Caco-2 (cell line): ENCODE measurements at regions not wholly inside any gene's neighbourhood (a gene's known extent, or its start where the extent isn't known, plus 50 kb on each side); places are given as distances from the start of the nearest gene placed in this dataset.

Source experiments
- BruUV-seq: library from RNA; stranded (reverse); fragments of 400-500 nt; replicated peaks from 2 replicates; lab custom pipeline; 2021; lab: Mats Ljungman, UMichigan
- CTCF ChIA-PET: fragments of 300-600 bp; sonication (Branson Sonifier 250); formaldehyde crosslinking; loops from one replicate; lab custom pipeline; 2022; ENCODE audit warnings: antibody characterized with exemption; lab: Charles Lee
- POLR2A ChIA-PET: fragments of 300-600 bp; sonication (Branson Sonifier 250); formaldehyde crosslinking; loops from one replicate; lab custom pipeline; 2022; ENCODE audit warnings: antibody characterized with exemption; lab: Charles Lee
- DNase-seq, 2 experiments: peaks; one replicate each; pipeline versions ENCODE4 v3.0.0 to v3.0.0-alpha.2; 2020 to 2022
- H3K27me3 ChIP-seq: replicated peaks from 2 replicates; pipeline ENCODE4 v1.6.0; 2011; ENCODE audit warnings: low read length; ENCODE audit not compliant: control insufficient read depth, insufficient read depth
- H3K36me3 ChIP-seq: 2 replicates; pipeline ENCODE4 v1.5.1; 2011; ENCODE audit warnings: low read length; ENCODE audit not compliant: control insufficient read depth, insufficient read depth
- H3K4me1 ChIP-seq: fragments of 250-450 bp; sonication (Bioruptor Pico); 2 replicates; pipeline ENCODE4 v1.5.1; 2020; ENCODE audit warnings: mild to moderate bottlenecking
- H3K4me3 ChIP-seq: 2 replicates; pipeline ENCODE4 v1.5.1; 2011; ENCODE audit warnings: low read depth, mild to moderate bottlenecking, control low read depth, low read length
- H3K9me3 ChIP-seq: fragments of 250-450 bp; sonication (Bioruptor Pico); 2 replicates; pipeline ENCODE4 v1.5.1; 2020; ENCODE audit warnings: mild to moderate bottlenecking, moderate library complexity
- H3K27ac Mint-ChIP-seq: one replicate; pipeline ENCODE4 v1.8.0; 2022; ENCODE audit warnings: mixed read lengths; ENCODE audit not compliant: unreplicated experiment
- H3K27me3 Mint-ChIP-seq: one replicate; pipeline ENCODE4 v1.8.0; 2022; ENCODE audit warnings: mixed read lengths; ENCODE audit not compliant: insufficient read depth, unreplicated experiment
- H3K36me3 Mint-ChIP-seq: one replicate; pipeline ENCODE4 v1.8.0; 2022; ENCODE audit warnings: mild to moderate bottlenecking, mixed read lengths; ENCODE audit not compliant: insufficient read depth, unreplicated experiment
- H3K4me1 Mint-ChIP-seq: one replicate; pipeline ENCODE4 v1.8.0; 2022; ENCODE audit warnings: low read depth, mixed read lengths; ENCODE audit not compliant: unreplicated experiment
- H3K4me3 Mint-ChIP-seq: one replicate; pipeline ENCODE4 v1.8.0; 2022; ENCODE audit warnings: mild to moderate bottlenecking, moderate library complexity, mixed read lengths; ENCODE audit not compliant: unreplicated experiment
- H3K9me3 Mint-ChIP-seq: one replicate; pipeline ENCODE4 v1.8.0; 2022; ENCODE audit warnings: mixed read lengths; ENCODE audit not compliant: unreplicated experiment
- intact Hi-C: fragments of 100-400 bp; cut with micrococcal nuclease; formaldehyde crosslinking; loops from one replicate; pipeline ENCODE4 v1.10.0; 2022; ENCODE audit not compliant: unreplicated experiment
- TF ChIP-seq, protein P1 (sequence below), 2 experiments: fragments of 200-600 bp in 1 of 2; IDR thresholded peaks; 1 replicate in 1 of 2; 2 replicates in 1 of 2; pipeline versions ENCODE4 v1.5.1 to v1.8.0; 2011 to 2022; ENCODE audit warnings: antibody characterized with exemption in 1 of 2, control low read depth in 1 of 2, inconsistent platforms in 1 of 2, low read depth in 1 of 2, low read length in 1 of 2, mild to moderate bottlenecking in 1 of 2, moderate library complexity in 1 of 2; ENCODE audit not compliant: insufficient read depth in 1 of 2, severe bottlenecking in 1 of 2, unreplicated experiment in 1 of 2

DNA sequence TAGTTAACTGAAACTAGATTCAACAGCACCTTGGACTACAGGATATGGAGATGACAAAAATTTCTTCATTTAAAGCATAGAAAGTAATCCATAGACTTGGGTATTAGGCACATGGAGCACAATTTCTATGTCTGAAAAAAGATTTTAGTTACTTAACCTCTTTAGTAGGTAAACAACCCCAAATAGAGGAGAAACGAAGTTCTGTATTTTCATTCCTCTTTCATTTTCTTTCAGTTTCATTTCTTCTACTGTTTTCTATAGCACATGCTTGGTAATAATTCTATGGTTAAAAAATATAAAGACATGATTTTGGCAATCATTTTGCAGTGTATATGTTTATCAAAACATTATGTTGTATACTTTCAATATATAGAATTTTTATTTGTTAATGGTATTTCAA, 99.5 kb downstream of the CASP12 start:
- TF ChIP-seq, protein P1, sequence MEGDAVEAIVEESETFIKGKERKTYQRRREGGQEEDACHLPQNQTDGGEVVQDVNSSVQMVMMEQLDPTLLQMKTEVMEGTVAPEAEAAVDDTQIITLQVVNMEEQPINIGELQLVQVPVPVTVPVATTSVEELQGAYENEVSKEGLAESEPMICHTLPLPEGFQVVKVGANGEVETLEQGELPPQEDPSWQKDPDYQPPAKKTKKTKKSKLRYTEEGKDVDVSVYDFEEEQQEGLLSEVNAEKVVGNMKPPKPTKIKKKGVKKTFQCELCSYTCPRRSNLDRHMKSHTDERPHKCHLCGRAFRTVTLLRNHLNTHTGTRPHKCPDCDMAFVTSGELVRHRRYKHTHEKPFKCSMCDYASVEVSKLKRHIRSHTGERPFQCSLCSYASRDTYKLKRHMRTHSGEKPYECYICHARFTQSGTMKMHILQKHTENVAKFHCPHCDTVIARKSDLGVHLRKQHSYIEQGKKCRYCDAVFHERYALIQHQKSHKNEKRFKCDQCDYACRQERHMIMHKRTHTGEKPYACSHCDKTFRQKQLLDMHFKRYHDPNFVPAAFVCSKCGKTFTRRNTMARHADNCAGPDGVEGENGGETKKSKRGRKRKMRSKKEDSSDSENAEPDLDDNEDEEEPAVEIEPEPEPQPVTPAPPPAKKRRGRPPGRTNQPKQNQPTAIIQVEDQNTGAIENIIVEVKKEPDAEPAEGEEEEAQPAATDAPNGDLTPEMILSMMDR (IDR thresholded peaks at IDR 0.05; ENCODE audit: insufficient read depth in 1 of 2, low read depth in 1 of 2, low read length in 1 of 2, severe bottlenecking in 1 of 2, unreplicated experiment in 1 of 2) = no peak
- H3K9me3 ChIP-seq = 0 out of 2 replicates have a peak, but pooled peaks cover 8% of the 10 kb centered on the region
- no peaks in the 10 kb centered on the region for H3K4me1 ChIP-seq
- Mint-ChIP-seq H3K27me3 (no peaks in the 10 kb centered on the region), H3K4me3 (no peak overlapping the region), H3K27ac (no peak overlapping the region), H3K4me1 (peaks cover 6% of the 10 kb centered on the region), H3K36me3 (no peaks in the 10 kb centered on the region), H3K9me3 (peaks cover 9% of the 10 kb centered on the region)
- POLR2A ChIA-PET = no interaction called here
- CTCF ChIA-PET = no interaction called here
- H3K4me3 ChIP-seq = no peak overlapping the region
- H3K27me3 ChIP-seq = no peaks in the 10 kb centered on the region
- BruUV-seq = no TSS peak
- intact Hi-C loops = no loop called here
- no peak for DNase-seq
- no peaks in the 10 kb centered on the region for H3K36me3 ChIP-seq

DNA sequence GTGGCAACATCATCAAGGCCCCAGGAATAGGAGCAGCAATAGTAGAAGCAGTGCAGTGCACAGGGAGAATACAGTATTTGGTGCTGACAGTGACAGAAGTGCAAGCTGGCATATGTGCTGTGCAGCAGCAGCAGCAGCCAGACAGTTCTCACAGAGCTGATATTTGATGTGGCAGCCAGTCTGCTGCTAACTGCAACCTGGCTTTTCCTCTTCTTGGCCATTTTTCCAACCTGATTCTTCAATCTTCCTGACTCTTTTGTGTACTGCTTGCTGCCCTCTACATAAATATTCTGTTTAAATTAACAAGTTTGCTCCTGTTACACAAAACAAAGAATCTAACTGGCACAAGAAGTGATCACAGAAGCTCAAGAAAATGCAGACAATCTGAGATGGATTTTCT, 102.0 kb downstream of the CASP12 start:
- 0 out of 2 replicates have a peak, but pooled peaks cover 8% of the 10 kb centered on the region for H3K9me3 ChIP-seq
- CTCF ChIA-PET = no interaction called here
- H3K36me3 ChIP-seq = no peaks in the 10 kb centered on the region
- Mint-ChIP-seq H3K4me1 (peaks cover 6% of the 10 kb centered on the region), H3K9me3 (peaks cover 9% of the 10 kb centered on the region), H3K36me3 (no peaks in the 10 kb centered on the region), H3K4me3 (no peak overlapping the region), H3K27me3 (no peaks in the 10 kb centered on the region), H3K27ac (no peak overlapping the region)
- no peaks in the 10 kb centered on the region for H3K27me3 ChIP-seq
- DNase-seq = no peak
- H3K4me3 ChIP-seq = no peak overlapping the region
- TF ChIP-seq, protein P1 (IDR thresholded peaks at IDR 0.05; ENCODE audit: insufficient read depth in 1 of 2, low read depth in 1 of 2, low read length in 1 of 2, severe bottlenecking in 1 of 2, unreplicated experiment in 1 of 2) = no peak
- POLR2A ChIA-PET = no interaction called here
- no peaks in the 10 kb centered on the region for H3K4me1 ChIP-seq
- BruUV-seq = no TSS peak
- intact Hi-C loops = no loop called here

DNA sequence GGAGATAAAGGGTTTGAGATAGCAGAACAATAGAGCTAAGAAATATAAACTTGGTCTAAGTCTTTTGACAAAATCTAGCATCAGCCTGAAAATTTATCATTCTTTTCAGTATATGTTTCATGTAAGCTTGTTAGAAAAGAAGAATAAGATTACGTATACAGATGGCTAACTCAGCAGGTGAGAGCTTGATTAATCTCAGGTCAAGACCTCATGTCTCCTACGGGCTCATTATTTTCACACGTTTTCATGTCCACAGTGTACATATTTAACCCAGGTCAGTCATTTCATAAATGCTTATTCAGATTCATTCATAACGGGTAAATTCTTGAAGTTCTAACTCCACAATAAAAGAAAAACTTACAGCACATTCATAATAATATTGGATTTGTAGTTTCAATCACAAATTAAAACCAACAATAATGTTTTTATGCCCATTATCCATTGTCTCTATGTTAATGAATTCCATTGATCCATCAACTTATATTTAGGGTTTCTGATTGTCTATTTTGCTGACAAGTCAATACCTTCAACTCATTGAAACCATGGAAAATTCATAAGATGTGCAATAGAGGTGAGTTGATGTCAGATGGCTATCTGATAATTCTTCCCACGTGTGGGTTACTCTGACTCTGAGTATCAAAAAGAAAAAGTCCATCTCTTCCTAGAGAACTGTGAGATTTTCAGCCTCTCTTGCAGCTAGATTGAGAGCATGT, 102.6 kb downstream of the CASP12 start:
- H3K27me3 ChIP-seq = no peaks in the 10 kb centered on the region

More for the DNA sequence above, 102.6 kb downstream of the CASP12 start:
- ChIA-PET POLR2A (no interaction called here), CTCF (no interaction called here)
- intact Hi-C loops = no loop called here
- Mint-ChIP-seq H3K27me3 (no peaks in the 10 kb centered on the region), H3K4me1 (peaks cover 1% of the 10 kb centered on the region), H3K27ac (no peak overlapping the region), H3K9me3 (peaks cover 9% of the 10 kb centered on the region), H3K36me3 (no peaks in the 10 kb centered on the region), H3K4me3 (no peak overlapping the region)
- no peak overlapping the region for H3K4me3 ChIP-seq
- BruUV-seq = no TSS peak
- H3K9me3 ChIP-seq = 0 out of 2 replicates have a peak, but pooled peaks cover 8% of the 10 kb centered on the region
- H3K36me3 ChIP-seq = no peaks in the 10 kb centered on the region
- DNase-seq = no peak
- TF ChIP-seq, protein P1 (IDR thresholded peaks at IDR 0.05; ENCODE audit: insufficient read depth in 1 of 2, low read depth in 1 of 2, low read length in 1 of 2, severe bottlenecking in 1 of 2, unreplicated experiment in 1 of 2) = no peak
- H3K4me1 ChIP-seq = no peaks in the 10 kb centered on the region
